Endothelial cell of umbilical vein (primary cell): ENCODE measurements at regions not wholly inside any gene's neighbourhood (a gene's known extent, or its start where the extent isn't known, plus 50 kb on each side); places are given as distances from the start of the nearest gene placed in this dataset.

ENCODE experiments used
- BruUV-seq: library from RNA; stranded (reverse); fragments of 400-500 nt; replicated peaks from 2 replicates; lab custom pipeline; 2021; lab: Mats Ljungman, UMichigan
- CTCF ChIA-PET: fragments of 300-600, 350-600 bp; sonication (Branson Sonifier 250); formaldehyde crosslinking; loops from one replicate; lab custom pipeline; 2021; ENCODE audit warnings: antibody characterized with exemption, inconsistent platforms; lab: Charles Lee
- POLR2A ChIA-PET: fragments of 300-600, 350-600 bp; sonication (Branson Sonifier 250); formaldehyde crosslinking; loops from one replicate; lab custom pipeline; 2021; ENCODE audit warnings: antibody characterized with exemption, inconsistent platforms; lab: Charles Lee
- DNase-seq: peaks from one replicate; pipeline ENCODE4 v3.0.0-alpha.2; 2011; ENCODE audit warnings: low read depth, low spot score
- FAIRE-seq: peaks from 2 replicates; lab custom pipeline; 2011; peaks lifted over from hg19 to GRCh38; lab: Jason Lieb, UNC
- H2AFZ ChIP-seq: 2 replicates; pipeline ENCODE4 v1.6.0; 2012; ENCODE audit warnings: low read depth, low read length, control low read depth, inconsistent platforms
- H3K27ac ChIP-seq: 2 replicates; pipeline ENCODE4 v1.5.1; 2011; ENCODE audit warnings: low read depth, mild to moderate bottlenecking, control low read depth, low read length, moderate library complexity; ENCODE audit not compliant: insufficient read depth
- H3K27me3 ChIP-seq, 2 experiments: 2 replicates each; pipeline versions ENCODE4 v1.6.0 to v1.6.1; 2011; ENCODE audit warnings: low read length in 2 of 2, mixed read lengths in 1 of 2; ENCODE audit not compliant: control insufficient read depth in 2 of 2, insufficient read depth in 2 of 2
- H3K36me3 ChIP-seq, 2 experiments: 2 replicates in 1 of 2; 3 replicates in 1 of 2; pipeline ENCODE4 v1.5.1; 2011; ENCODE audit warnings: low read length in 2 of 2, mild to moderate bottlenecking in 1 of 2, moderate library complexity in 1 of 2; ENCODE audit not compliant: control insufficient read depth in 2 of 2, insufficient read depth in 2 of 2; ENCODE audit errors: extremely low read depth in 1 of 2
- H3K4me1 ChIP-seq: 3 replicates; pipeline ENCODE4 v1.5.1; 2011; ENCODE audit warnings: mild to moderate bottlenecking, low read length; ENCODE audit not compliant: control insufficient read depth, insufficient read depth; ENCODE audit errors: extremely low read depth
- H3K4me2 ChIP-seq: 2 replicates; pipeline ENCODE4 v1.6.1; 2011; ENCODE audit warnings: low read length, control low read depth, mixed read lengths; ENCODE audit not compliant: insufficient read depth
- H3K4me3 ChIP-seq, 3 experiments: fragments of 200-600 bp in 1 of 3; sonication (generic), shearing (Covaris generic) in 1 of 3; replicated peaks in 1 of 3; 2 replicates each; pipeline ENCODE4 v1.5.1; 2011 to 2016; ENCODE audit warnings: control low read depth in 3 of 3, low read length in 3 of 3, mild to moderate bottlenecking in 2 of 3, inconsistent platforms in 1 of 3, low read depth in 1 of 3, moderate library complexity in 1 of 3; ENCODE audit not compliant: insufficient read depth in 1 of 3
- H3K79me2 ChIP-seq: 2 replicates; pipeline ENCODE4 v1.6.0; 2012; ENCODE audit warnings: low read length, inconsistent platforms; ENCODE audit not compliant: control insufficient read depth, insufficient read depth
- H3K9ac ChIP-seq: replicated peaks from 2 replicates; pipeline ENCODE3; 2011; ENCODE audit warnings: low read length, control low read depth; ENCODE audit not compliant: insufficient read depth; ENCODE audit errors: extremely low read depth
- H3K9me1 ChIP-seq: replicated peaks from 3 replicates; pipeline ENCODE4 v1.6.0; 2011; ENCODE audit warnings: mild to moderate bottlenecking, low read length; ENCODE audit not compliant: control insufficient read depth, insufficient read depth; ENCODE audit errors: extremely low read depth
- H3K9me3 ChIP-seq: replicated peaks from 2 replicates; pipeline ENCODE4 v1.5.1; 2012; ENCODE audit warnings: low read length, inconsistent platforms; ENCODE audit not compliant: control insufficient read depth, insufficient read depth
- H4K20me1 ChIP-seq: replicated peaks from 2 replicates; pipeline ENCODE3; 2011; ENCODE audit warnings: mild to moderate bottlenecking, low read length; ENCODE audit not compliant: control insufficient read depth, insufficient read depth; ENCODE audit errors: extremely low read depth
- EZH2 ChIP-seq: IDR thresholded peaks from 2 replicates; pipeline ENCODE4 v1.6.1; 2012; ENCODE audit warnings: borderline replicate concordance, low read depth, mild to moderate bottlenecking, moderate library complexity, low read length, inconsistent platforms; ENCODE audit not compliant: severe bottlenecking
- FOS ChIP-seq: IDR thresholded peaks from 2 replicates; pipeline ENCODE4 v1.6.1; 2011; ENCODE audit warnings: mild to moderate bottlenecking, low read length, moderate library complexity, borderline replicate concordance; ENCODE audit not compliant: insufficient read depth
- GATA2 ChIP-seq: IDR thresholded peaks from 2 replicates; pipeline ENCODE4 v1.7.0; 2011; ENCODE audit warnings: low read depth, mild to moderate bottlenecking, moderate library complexity, mixed read lengths, low read length; ENCODE audit not compliant: insufficient read length, insufficient read depth
- JUN ChIP-seq: IDR thresholded peaks from 2 replicates; pipeline ENCODE4 v1.6.1; 2011; ENCODE audit warnings: borderline replicate concordance, low read depth; ENCODE audit not compliant: insufficient read length, insufficient read depth
- MYC ChIP-seq: IDR thresholded peaks from one replicate; pipeline ENCODE4 v1.6.1; 2011; ENCODE audit warnings: mild to moderate bottlenecking, low read depth, low read length
- POLR2A ChIP-seq: IDR thresholded peaks from 2 replicates; pipeline ENCODE4 v1.6.1; 2012; ENCODE audit warnings: low read depth, mild to moderate bottlenecking, control low read depth, low read length
- POLR2AphosphoS5 ChIP-seq: IDR thresholded peaks from 2 replicates; pipeline ENCODE4 v1.6.1; 2012; ENCODE audit warnings: low read depth, mild to moderate bottlenecking, control low read depth, low read length, moderate library complexity; ENCODE audit not compliant: insufficient read depth
- dilution Hi-C: fragments of 300-500 bp; cut with MboI; formaldehyde crosslinking; loops from one replicate; pipeline ENCODE4 v1.15.0; 2019; ENCODE audit warnings: low sequenced_read_pairs; ENCODE audit not compliant: extremely low pct_ligation_motif_present
- intact Hi-C: fragments of 100-400 bp; cut with micrococcal nuclease; formaldehyde crosslinking; loops from one replicate; pipeline ENCODE4 v1.10.0; 2022
- TF ChIP-seq, protein P1 (sequence below): IDR thresholded peaks from 2 replicates; pipeline ENCODE4 v1.6.1; 2011; ENCODE audit not compliant: insufficient read depth, insufficient read length
- TF ChIP-seq, protein P2 (sequence below), 2 donors: IDR thresholded peaks; 1 replicate in 1 of 2; 2 replicates in 1 of 2; pipeline ENCODE4 v1.5.1; 2011; ENCODE audit warnings: low read length in 2 of 2, mild to moderate bottlenecking in 2 of 2, moderate library complexity in 2 of 2, control low read depth in 1 of 2, inconsistent platforms in 1 of 2, low read depth in 1 of 2; ENCODE audit not compliant: insufficient read depth in 1 of 2; ENCODE audit errors: extremely low read depth in 1 of 2

DNA sequence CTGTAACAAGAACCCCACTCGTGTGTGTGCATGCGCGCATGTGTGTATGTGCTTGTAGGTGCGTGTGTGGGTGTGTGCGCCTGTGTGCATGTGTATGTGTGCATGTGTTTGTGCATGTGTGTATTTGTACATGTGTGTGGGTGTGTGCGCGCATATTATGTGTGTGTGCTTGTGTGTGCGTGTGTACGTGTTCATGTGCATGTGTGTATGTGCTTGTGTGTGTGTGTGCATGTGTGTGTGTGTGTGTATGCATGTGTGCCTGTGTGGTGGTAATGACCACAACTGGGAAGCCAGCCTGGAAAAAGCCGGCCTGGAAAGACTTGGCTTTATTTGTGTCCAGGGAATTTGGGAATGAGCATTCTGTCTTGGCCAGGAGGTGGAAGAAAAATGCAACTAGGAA, 157.5 kb downstream of the PAX1 start:
- FAIRE-seq (no peak), DNase-seq (no peak)
- dilution Hi-C loops (no loop called here), intact Hi-C loops (no loop called here)
- no peaks in the 10 kb centered on the region for H3K9me1 ChIP-seq
- BruUV-seq: no TSS peak
- no peaks in the 10 kb centered on the region for H3K9me3 ChIP-seq
- no peaks in the 10 kb centered on the region for H4K20me1 ChIP-seq
- no peaks in the 10 kb centered on the region for H3K36me3 ChIP-seq
- ChIA-PET POLR2A (no interaction called here), CTCF (no interaction called here)
- no peak overlapping the region for H3K9ac ChIP-seq
- no peaks in the 10 kb centered on the region for H3K4me1 ChIP-seq
- H2AFZ ChIP-seq: no peak overlapping the region
- no peaks in the 10 kb centered on the region for H3K27me3 ChIP-seq
- no peak for TF ChIP-seq POLR2A
- no peak for TF ChIP-seq FOS
- TF ChIP-seq, protein P1, sequence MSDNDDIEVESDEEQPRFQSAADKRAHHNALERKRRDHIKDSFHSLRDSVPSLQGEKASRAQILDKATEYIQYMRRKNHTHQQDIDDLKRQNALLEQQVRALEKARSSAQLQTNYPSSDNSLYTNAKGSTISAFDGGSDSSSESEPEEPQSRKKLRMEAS: no peak
- no peak for TF ChIP-seq EZH2
- TF ChIP-seq, protein P2, sequence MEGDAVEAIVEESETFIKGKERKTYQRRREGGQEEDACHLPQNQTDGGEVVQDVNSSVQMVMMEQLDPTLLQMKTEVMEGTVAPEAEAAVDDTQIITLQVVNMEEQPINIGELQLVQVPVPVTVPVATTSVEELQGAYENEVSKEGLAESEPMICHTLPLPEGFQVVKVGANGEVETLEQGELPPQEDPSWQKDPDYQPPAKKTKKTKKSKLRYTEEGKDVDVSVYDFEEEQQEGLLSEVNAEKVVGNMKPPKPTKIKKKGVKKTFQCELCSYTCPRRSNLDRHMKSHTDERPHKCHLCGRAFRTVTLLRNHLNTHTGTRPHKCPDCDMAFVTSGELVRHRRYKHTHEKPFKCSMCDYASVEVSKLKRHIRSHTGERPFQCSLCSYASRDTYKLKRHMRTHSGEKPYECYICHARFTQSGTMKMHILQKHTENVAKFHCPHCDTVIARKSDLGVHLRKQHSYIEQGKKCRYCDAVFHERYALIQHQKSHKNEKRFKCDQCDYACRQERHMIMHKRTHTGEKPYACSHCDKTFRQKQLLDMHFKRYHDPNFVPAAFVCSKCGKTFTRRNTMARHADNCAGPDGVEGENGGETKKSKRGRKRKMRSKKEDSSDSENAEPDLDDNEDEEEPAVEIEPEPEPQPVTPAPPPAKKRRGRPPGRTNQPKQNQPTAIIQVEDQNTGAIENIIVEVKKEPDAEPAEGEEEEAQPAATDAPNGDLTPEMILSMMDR (IDR thresholded peaks at IDR 0.05; ENCODE audit: extremely low read depth in 1 of 2, insufficient read depth in 1 of 2, low read depth in 1 of 2, low read length in 2 of 2): no peak
- TF ChIP-seq JUN: no peak
- no peak for TF ChIP-seq POLR2AphosphoS5
- no peak for TF ChIP-seq GATA2
- TF ChIP-seq MYC: no peak
- H3K27ac ChIP-seq: no peak overlapping the region
- no peaks in the 10 kb centered on the region for H3K79me2 ChIP-seq
- no peak overlapping the region for H3K4me2 ChIP-seq
- no peak overlapping the region for H3K4me3 ChIP-seq
